ENCODE measurements at regions not wholly inside any gene's neighbourhood (a gene's known extent, or its start where the extent isn't known, plus 50 kb on each side); places are given as distances from the start of the nearest gene placed in this dataset.

- Histone ChIP-seq H3K4me1 (no peaks in the 10 kb centered on the region), H3K9me3 (no peaks in the 10 kb centered on the region), H3K4me3 (no peak overlapping the region), H3K27ac (no peak overlapping the region), H3K36me3 (ENCODE audit: insufficient read depth in 1 of 2, low read depth in 1 of 2) (no peaks in the 10 kb centered on the region), H3K27me3 (ENCODE audit: insufficient read depth in 3 of 3, low read length in 2 of 3) (no peaks in the 10 kb centered on the region)
- WGBS, 3 donors: 87 to 91% (median 88%) methylated on average over 3 of the region's 3 CpGs
- intact Hi-C loops (cut with DNase I): no loop called here
- ATAC-seq (no peak), DNase-seq (no peak)
- TF ChIP-seq CTCF (IDR thresholded peaks at IDR 0.05): no peak
Observed at GRCh38 chr3:18011387-18011786, 269.0 kb upstream of the TBC1D5 start.

- intact Hi-C loops (cut with DNase I): no loop called here
- H3K4me3 ChIP-seq: no peak overlapping the region
- ATAC-seq (no peak), DNase-seq (no peak)
- no peak for TF ChIP-seq CTCF (IDR thresholded peaks at IDR 0.05)
- H3K27me3 ChIP-seq (ENCODE audit: insufficient read depth in 3 of 3, low read length in 2 of 3): no peaks in the 10 kb centered on the region
- no peaks in the 10 kb centered on the region for H3K4me1 ChIP-seq
- 82 to 87% (median 84%) methylated on average over 4 of the region's 4 CpGs for WGBS, 3 donors
- H3K36me3 ChIP-seq (ENCODE audit: insufficient read depth in 1 of 2, low read depth in 1 of 2): no peaks in the 10 kb centered on the region
- H3K27ac ChIP-seq: no peak overlapping the region
- no peaks in the 10 kb centered on the region for H3K9me3 ChIP-seq
Observed at GRCh38 chr3:18010001-18010400, 267.6 kb upstream of the TBC1D5 start.

- ATAC-seq (no peak), DNase-seq (no peak)
- H3K36me3 ChIP-seq (ENCODE audit: insufficient read depth in 1 of 2, low read depth in 1 of 2): no peaks in the 10 kb centered on the region
- no peaks in the 10 kb centered on the region for H3K9me3 ChIP-seq
- no peak overlapping the region for H3K27ac ChIP-seq
- 46 to 51% (median 50%) methylated on average over 5 of the region's 5 CpGs for WGBS, 3 donors
- no peaks in the 10 kb centered on the region for H3K4me1 ChIP-seq
- no peaks in the 10 kb centered on the region for H3K27me3 ChIP-seq (ENCODE audit: insufficient read depth in 3 of 3, low read length in 2 of 3)
- no peak for TF ChIP-seq CTCF (IDR thresholded peaks at IDR 0.05)
- H3K4me3 ChIP-seq: no peak overlapping the region
- intact Hi-C loops (cut with DNase I): no loop called here
Observed at GRCh38 chr3:18008706-18009368, 266.4 kb upstream of the TBC1D5 start.

GRCh38 chr3:18007980-18008379 is 265.5 kb upstream of the TBC1D5 start:
- ATAC-seq (no peak), DNase-seq (no peak)
- Histone ChIP-seq H3K4me1 (no peaks in the 10 kb centered on the region), H3K36me3 (ENCODE audit: insufficient read depth in 1 of 2, low read depth in 1 of 2) (no peaks in the 10 kb centered on the region), H3K27me3 (ENCODE audit: insufficient read depth in 3 of 3, low read length in 2 of 3) (no peaks in the 10 kb centered on the region), H3K9me3 (no peaks in the 10 kb centered on the region), H3K27ac (no peak overlapping the region), H3K4me3 (no peak overlapping the region)
- 73 to 82% (median 79%) methylated on average over 1 of the region's 1 CpG for whole genome bisulfite sequencing, 3 donors
- intact Hi-C loops (cut with DNase I): no loop called here
- TF ChIP-seq CTCF (IDR thresholded peaks at IDR 0.05): no peak

- no peaks in the 10 kb centered on the region for H3K27me3 ChIP-seq (ENCODE audit: insufficient read depth in 3 of 3, low read length in 2 of 3)
- H3K36me3 ChIP-seq (ENCODE audit: insufficient read depth in 1 of 2, low read depth in 1 of 2): no peaks in the 10 kb centered on the region
- no peaks in the 10 kb centered on the region for H3K4me1 ChIP-seq
- intact Hi-C loops (cut with DNase I): no loop called here
- ATAC-seq: no peak
- H3K9me3 ChIP-seq: no peaks in the 10 kb centered on the region
- H3K4me3 ChIP-seq: no peak overlapping the region
- no peak overlapping the region for H3K27ac ChIP-seq
- no peak for TF ChIP-seq CTCF (IDR thresholded peaks at IDR 0.05)
- DNase-seq: no peak
Observed at GRCh38 chr3:17995769-17996168, 253.3 kb upstream of the TBC1D5 start.
